ENCODE measurements at regions not wholly inside any gene's neighbourhood (a gene's known extent, or its start where the extent isn't known, plus 50 kb on each side); places are given as distances from the start of the nearest gene placed in this dataset.
"Not testable (repeated sequence)": the region's sequence is repeated elsewhere in the genome, so short reads cannot be mapped to it uniquely, and the experiment has no call there.

DNA sequence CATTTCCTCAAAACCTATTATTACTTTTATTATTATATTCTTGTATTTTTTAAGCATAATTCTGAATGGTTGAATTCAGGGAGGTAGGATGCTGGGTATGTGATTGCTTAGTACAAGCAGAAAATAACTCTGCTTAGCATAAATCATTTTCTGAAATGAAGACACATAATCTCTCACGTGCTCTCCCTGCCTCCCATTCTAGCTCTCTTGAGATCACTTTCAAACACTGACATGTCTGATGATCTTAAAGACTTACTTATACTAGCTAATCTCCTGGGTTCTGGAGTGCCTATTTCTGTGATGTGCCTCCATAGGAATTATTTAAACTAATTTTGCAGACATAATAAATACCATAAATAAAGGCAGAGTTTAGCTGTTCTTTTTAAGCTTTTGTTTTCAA is 1136.0 kb downstream of the SUCLG1 start:
- no peak for DNase-seq (ENCODE audit: low spot score)
- intact Hi-C loops (cut with DNase I) = no loop called here

DNA sequence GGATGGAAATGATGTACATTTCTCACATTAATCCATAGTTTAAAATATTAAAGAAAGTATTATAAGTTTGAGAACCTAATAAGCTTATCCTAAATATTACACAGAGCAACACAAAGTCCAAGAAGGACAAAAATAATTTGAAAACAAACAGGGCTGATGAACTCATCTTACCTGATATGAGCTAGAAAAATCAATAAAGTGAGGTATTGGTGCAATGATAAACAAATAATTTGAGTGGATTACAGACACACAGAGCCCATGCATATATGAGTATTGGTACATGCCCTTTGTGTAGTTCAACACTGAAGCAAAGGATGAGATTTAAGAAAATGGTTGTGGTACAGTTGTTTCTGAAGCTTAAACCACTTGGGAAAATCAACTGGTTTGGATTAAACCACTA is 1139.0 kb downstream of the SUCLG1 start:
- intact Hi-C loops (cut with DNase I) = no loop called here
- no peak for DNase-seq (ENCODE audit: low spot score)

DNA sequence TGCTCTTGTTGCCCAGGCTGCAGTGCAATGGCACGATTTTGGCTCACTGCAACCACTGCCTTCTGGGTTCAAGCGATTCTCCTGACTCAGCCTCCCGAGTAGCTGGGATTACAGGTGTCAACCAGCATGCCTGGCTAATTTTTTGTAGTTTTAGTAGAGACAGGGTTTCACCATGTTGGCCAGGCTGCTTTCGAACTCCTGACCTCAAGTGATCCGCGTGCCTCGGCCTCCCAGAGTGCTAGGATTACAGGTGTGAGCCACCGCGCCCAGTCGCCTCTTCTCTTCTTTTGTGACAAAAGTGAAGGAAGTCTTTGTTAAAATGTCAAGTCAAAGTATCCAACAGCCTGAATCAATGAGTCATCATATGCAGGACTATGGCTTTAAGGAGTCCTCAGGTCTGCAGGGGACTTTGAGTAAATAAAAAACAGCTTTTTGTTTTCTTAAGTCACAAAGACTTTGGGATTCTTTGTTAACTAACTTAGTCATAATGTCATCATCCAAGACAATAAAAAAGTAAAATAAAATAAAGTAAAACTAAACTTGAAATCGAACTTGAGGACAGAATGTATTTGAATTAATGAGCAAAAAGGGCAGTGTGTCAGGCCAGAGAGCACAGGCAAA is 1153.2 kb downstream of the SUCLG1 start:
- DNase-seq (ENCODE audit: low spot score) = no peak
- intact Hi-C loops (cut with DNase I) = no loop called here

DNA sequence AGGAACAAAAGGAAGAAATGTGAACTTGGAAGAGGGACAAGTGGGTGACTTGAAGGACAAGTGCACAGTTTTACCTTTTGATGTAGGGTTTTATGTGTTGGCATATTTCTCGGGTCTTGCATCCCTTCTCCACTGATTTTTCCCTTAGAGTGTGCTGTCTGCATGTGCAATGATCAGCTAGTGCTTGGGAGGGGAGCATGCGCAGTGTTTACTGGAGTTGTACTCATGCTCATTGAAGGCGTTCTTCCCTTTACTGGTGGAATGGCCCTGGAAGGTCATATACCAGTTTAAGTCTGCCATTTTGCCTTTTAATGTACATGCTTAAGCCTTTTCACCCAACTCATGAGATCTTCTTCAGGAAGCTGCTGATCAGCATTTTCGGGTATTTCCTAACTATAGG is 1168.0 kb downstream of the SUCLG1 start:
- intact Hi-C loops (cut with DNase I) = no loop called here

DNA sequence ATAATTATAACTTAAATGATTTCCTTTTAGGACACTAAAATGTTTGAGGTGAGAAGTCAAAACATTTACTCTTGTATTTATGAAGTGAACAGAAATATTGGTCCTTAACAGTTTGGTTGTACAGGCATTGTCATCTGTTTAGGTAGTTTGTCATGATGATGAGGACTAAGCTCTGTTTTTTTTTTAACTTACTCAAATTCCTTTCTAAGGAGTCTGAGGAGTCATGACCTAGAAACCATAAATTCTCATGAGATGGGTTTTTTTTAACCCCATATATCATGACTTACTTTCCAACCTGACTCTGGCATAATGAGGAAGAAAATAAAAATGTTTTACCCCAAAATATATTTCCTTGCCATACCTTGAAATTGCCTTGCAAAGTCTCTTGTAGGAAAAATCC is 1176.2 kb downstream of the SUCLG1 start:
- no peak for DNase-seq (ENCODE audit: low spot score)
- intact Hi-C loops (cut with DNase I) = no loop called here

More for the DNA sequence above, 1168.0 kb downstream of the SUCLG1 start:
- DNase-seq (ENCODE audit: low spot score) = no peak

DNA sequence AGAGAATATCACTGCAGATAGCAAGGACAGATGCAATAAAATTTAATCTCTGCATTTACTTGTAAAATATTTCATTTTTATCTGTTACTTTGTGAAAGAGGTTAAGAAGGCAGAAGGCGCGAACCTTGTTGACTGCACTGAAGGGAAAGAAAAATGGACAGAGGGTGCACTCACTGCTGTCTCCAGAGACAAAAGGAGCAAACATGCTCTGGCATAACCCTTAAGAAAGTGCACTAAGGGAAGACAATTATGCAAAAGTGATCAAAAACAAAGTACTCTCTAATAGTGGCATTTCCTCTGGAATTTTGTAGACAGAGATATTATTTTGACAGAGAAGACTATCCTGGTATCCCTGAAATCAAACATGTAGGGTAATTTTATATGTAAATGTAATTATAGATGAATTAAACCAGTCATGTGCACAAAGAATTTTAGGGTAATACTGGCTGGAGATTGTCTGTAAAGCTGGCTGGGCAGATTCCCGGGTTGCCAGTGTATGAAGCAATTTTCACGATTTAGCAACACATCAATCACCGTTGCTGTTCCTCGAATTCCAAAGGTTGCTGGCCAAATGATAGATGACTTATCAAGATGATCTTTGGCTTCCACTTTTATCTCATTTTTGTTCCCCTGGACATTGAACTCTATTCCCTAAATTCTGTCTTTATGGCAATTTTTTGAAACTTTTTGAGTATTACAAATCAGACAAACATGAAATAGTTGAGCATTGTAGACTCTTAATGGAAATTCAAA is 1176.9 kb downstream of the SUCLG1 start:
- intact Hi-C loops (cut with DNase I) = no loop called here
- no peak for DNase-seq (ENCODE audit: low spot score)

DNA sequence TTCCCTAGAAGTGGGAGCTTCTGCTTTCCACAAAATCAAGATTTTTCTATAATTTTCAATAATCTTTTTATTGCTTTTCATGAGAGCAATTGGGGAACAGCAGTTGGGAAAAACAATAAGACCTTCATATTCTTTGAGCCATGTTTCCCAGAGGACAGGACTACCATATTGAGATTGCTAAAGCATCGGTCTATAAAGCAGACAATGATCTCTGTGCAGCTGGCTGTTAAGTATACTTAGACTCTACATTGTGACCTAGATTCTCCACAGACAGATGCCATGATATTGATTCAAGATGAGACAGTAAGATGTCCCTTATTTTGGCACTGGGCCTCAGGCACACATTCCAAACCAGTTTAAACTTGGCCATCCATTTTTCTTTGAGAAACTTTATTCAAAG is 1178.7 kb downstream of the SUCLG1 start:
- no peak for DNase-seq (ENCODE audit: low spot score)
- intact Hi-C loops (cut with DNase I) = no loop called here

DNA sequence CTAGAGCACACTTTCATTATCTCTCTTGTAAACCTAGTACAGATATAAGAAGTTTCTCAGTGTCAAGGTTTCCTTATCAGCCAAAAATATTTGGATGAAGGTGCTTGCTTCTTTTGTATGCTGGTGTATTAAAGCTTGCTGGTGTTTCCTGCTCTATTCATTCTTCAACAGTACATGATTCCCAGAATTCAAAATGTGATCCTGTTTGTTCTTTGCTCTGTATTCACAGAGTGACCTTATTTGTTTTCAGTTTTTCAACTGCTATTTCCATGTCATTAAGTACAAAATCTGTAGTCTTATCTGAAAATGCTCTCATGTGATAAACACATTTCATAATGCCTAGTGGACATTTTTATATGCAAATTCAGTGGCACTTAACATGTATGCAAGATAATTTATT is 1185.8 kb downstream of the SUCLG1 start:
- no peak for DNase-seq (ENCODE audit: low spot score)
- intact Hi-C loops (cut with DNase I) = no loop called here

DNA sequence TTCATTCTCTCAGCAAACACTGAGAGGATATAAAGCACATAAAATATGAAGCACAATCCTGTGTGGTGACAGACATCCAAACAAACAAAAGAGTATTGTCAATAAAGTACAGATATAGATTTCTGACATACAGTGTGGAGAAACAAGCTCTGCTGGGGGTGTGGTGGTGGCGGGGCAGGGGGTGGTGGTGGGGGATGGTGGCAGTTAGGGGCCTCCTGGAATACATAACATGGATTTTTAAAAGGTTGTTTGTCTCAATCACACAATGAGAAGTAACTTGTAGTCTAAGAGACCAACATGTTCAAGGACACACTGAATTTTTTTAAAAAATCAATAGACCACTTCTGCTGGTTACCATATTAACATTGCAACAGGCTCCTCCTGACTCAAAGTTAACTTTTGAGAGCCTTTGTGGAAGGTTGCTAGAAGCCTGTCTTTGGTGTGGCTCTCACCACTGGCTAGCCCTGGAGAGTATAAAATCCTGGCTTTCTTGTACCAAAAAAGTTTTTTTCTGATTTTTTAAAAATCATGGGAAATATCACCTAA is 1197.4 kb downstream of the SUCLG1 start:
- intact Hi-C loops (cut with DNase I) = no loop called here
- DNase-seq (ENCODE audit: low spot score) = no peak

DNA sequence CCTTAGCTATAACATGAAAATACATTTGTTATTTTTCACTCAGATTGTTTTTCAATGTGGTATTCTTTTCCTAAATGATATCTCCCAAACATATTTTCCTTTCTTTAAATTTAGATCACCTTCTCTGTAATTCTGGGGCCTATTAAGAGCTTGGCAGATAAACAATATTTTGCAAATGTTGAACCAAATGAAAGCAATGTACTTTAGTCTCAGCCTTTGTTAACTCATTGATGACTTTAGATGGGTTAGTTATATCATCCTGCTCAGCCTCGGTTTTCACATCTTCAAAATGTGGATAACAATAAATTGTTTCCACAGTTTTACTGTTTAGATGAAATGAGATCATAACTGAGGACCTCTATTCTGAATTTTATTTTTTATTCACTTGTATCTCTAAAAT is 1205.2 kb downstream of the SUCLG1 start:
- no peak for DNase-seq (ENCODE audit: low spot score)
- intact Hi-C loops (cut with DNase I) = no loop called here

DNA sequence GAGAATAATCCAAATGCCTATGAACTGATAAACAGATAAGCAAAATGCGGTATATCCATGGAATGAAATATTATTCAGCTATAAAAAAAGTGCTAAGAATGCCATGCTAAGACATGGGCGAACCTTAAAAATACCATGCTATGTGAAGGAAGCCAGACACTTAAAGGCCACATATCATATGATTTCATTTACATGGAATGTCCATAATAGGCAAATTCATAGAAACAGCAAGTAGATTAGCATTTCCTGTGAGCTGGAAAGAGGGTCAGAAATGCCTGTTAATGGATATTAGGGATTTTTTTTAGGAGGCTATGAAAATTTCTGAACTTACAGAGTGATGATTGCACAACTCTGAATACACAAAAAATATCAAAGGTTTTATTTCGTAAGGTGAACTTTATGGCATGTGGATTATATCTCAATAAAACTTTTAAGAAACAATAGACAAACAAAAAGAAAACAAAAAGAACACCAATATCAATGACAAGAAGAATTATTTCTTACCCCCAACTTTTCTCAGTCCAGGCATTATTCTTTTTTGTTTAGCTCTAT is 1207.7 kb downstream of the SUCLG1 start:
- no peak for DNase-seq (ENCODE audit: low spot score)
- intact Hi-C loops (cut with DNase I) = no loop called here

DNA sequence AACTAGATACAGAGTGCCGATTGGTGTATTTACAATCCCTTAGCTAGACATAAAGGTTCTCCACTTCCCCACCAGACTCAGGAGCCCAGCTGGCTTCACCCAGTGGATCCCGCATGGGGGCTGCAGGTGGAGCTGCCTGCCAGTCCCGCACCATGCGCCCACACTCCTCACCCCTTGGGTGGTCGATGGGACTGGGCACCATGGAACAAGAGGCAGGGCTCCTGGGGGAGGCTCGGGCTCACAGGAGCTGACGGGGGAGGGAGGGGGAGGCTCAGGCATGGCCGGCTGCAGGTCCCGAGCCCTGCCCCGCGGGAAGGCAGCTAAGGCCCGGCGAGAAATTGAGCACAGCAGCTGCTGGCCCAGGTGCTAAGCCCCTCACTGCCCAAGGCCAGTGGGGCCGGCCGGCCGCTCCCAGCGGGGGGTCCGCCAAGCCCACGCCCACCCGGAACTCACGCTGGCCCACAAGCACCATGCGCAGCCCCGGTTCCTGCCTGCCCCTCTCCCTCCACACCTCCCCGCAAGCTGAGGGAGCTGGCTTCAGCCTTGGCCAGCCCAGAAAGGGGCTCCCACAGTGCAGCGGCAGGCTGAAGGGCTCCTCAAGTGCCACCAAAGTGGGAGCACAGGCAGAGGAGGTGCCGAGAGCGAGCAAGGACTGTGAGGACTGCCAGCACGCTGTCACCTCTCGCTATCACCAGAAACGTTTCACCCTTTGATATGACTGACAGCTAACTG is 1213.1 kb downstream of the SUCLG1 start:
- DNase-seq (ENCODE audit: low spot score); intact Hi-C loops (cut with DNase I): not testable (repeated sequence)

DNA sequence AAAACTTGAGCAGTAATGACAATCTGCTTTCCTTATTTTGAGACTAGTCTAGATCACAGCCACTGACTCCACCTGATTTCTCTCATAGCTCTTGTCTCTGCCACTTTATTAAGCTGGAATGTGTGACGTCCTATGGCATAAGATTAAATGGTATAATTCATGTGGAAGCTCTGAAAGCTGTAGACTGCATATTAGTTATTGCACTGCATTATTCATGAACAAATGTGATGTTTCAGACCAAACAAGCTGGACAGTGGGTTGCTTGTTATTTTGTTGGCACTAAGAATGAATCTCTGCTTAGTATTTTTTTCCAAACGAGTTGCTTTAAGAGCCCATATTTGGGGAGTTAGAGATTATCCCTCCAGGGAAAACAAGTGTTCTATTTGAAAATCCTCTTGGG is 1218.5 kb downstream of the SUCLG1 start:
- intact Hi-C loops (cut with DNase I) = no loop called here
- DNase-seq (ENCODE audit: low spot score) = no peak

DNA sequence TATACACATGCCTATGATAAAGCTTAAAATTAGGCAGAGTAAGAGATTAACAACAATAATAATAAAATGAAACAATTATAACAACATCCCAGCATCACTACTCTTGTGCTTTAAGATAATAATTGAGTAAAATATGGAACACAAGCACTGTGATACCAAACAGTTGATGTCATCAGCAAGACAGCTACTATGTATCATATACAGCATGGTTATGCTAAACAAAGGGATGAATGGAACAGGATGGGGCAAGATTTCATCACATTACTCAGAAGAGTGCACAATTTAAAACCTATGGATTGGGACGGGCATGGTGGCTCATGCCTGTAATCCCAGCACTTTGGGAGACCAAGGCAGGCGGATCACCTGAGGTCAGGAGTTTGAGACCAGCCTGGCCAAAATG is 1221.0 kb downstream of the SUCLG1 start:
- DNase-seq (ENCODE audit: low spot score) = no peak
- intact Hi-C loops (cut with DNase I) = no loop called here

DNA sequence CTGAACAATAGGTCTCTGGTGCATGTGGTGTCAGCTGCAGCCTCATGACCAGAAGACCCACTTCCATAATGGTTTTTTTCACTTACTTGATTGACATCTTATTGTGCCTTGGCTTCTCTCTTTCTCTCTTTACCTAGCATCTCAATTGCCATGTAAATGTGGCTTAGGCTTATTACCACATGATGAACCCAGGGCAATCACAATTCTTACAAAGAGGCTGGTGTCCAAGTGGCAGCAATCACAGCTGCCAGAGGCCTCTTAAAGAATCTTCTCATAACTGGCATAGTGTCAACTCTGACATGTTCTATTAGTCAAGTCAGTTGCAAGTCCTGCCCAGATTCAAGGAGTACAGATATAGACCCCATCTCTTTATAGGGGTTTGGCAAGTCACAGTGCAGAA is 1224.8 kb downstream of the SUCLG1 start:
- DNase-seq (ENCODE audit: low spot score) = no peak
- intact Hi-C loops (cut with DNase I) = no loop called here

DNA sequence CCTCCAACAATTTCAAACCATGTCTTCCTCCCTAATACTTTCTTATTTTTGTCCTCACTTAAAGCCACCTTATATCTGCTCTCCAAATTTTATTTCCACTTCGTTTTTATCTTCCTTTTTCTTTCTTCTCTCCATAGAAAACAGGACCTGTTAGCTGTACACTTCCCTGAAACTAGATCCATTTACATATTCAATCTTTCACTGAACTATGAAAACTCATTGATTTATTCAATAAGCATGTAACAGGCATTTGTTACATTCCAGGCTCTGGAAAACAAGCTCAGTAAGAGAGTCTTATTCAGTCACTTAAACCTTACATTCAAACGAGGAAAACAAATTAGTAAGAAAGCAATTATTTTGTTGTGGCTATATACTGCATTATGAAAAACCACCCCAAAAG is 1225.3 kb downstream of the SUCLG1 start:
- intact Hi-C loops (cut with DNase I) = no loop called here
- DNase-seq (ENCODE audit: low spot score) = no peak

DNA sequence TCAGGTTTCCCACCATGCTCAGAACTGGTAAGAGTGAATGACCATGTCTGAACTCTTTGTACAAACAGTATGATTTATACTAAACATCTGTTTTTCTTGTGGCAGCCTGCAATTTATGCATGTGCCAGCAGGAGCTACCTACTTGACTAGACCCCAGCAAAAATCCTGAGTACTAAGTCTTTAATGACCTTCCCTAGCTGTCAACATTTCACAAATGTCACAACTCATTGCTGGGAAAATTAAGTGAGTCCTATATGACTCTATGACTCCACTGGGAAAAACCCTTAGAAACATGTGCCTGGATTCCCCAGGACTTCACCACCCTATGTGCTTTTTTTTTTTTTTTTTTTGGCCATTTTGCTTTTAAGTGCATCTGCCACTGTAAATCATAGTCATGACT is 1225.8 kb downstream of the SUCLG1 start:
- intact Hi-C loops (cut with DNase I) = no loop called here
- no peak for DNase-seq (ENCODE audit: low spot score)

DNA sequence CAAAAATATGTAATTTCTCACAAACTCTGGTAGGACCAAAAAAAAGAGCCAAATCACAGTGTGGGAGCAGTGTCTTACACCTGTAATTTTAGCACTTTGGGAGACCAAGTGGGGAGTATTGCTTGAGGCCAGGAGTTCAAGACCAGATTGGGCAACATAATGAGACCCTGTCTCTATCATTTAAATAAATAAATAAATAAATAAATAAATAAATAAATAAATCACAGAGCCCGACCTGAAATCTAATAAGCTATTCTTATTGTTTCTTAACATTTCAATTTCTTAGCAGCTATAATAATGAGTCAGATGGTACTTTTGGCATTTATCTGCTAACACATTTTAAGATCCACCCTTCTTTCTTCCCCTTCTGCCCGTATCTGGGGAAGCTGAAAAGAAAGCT is 1229.6 kb downstream of the SUCLG1 start:
- intact Hi-C loops (cut with DNase I) = no loop called here
- no peak for DNase-seq (ENCODE audit: low spot score)

DNA sequence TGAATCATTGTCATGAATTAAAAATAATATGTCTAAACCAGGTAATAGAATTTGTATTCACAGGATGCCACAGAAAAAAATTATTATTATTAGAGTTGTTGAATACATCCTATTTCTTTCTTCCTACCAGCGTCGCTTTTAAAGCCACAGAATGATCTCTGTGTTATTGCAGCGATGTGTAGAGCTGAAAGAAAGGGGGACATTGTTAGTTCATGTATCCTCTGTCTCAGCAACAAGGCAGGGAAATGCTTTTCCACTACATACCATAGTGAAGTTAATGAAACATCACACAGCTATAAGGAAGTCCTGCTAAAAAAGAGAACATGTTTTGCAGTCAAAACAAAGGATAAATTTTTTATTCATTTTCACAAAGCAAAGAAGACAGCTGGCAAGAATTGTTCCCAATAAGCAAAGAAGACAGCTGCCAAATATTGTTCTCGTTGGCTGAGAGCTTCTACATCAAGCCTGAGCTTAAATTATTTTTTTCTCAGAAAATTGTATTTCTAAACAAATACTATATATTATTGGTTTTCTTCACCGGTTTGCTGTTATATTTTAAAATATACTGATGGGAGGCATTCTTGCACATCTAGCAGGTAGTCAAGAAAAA is 1234.4 kb downstream of the SUCLG1 start:
- no peak for DNase-seq (ENCODE audit: low spot score)
- intact Hi-C loops (cut with DNase I) = no loop called here

DNA sequence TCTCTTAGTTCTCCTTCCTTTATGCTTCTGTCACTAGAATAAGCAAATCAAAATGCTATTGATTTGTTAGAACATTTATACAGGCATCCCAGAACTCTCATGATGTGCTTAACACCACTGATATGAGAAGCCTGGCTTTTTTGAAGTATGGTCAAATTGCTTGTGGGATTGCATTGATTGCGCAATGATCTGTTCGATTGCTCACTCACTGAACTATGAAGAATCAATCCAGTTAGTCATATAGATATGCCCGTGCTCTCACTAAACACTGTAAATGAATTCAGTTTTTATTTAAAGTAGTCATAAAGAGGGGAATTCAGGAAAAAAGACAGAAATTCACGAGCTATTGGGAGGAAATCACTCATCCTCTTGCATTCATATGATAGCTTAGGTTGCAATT is 1237.8 kb downstream of the SUCLG1 start:
- intact Hi-C loops (cut with DNase I) = no loop called here
- DNase-seq (ENCODE audit: low spot score) = no peak
